Stomach (tissue), 8 donors: ENCODE measurements at regions not wholly inside any gene's neighbourhood (a gene's known extent, or its start where the extent isn't known, plus 50 kb on each side); places are given as distances from the start of the nearest gene placed in this dataset.

ENCODE experiments used
- DNase-seq, 2 donors: peaks; one replicate each; pipeline versions ENCODE4 v3.0.0 to v3.0.0-alpha.2; 2013 to 2019
- H3K27ac ChIP-seq, 5 donors: fragments of 200-600 bp in 4 of 5; sonication (generic) in 4 of 5; one replicate each; pipeline ENCODE4 v1.5.1; 2013 to 2019; ENCODE audit warnings: mild to moderate bottlenecking in 1 of 5, moderate library complexity in 1 of 5
- H3K27me3 ChIP-seq, 3 donors: fragments of 200-600 bp; sonication (generic); one replicate each; pipeline ENCODE4 v1.5.1; 2017 to 2019; ENCODE audit warnings: mixed run types in 1 of 3
- H3K36me3 ChIP-seq, 4 donors: fragments of 200-600 bp; sonication (generic); 1 replicate in 3 of 4; 2 replicates in 1 of 4; pipeline ENCODE4 v1.5.1; 2016 to 2019
- H3K4me1 ChIP-seq, 4 donors: fragments of 200-600 bp; sonication (generic); one replicate each; pipeline ENCODE4 v1.5.1; 2016 to 2019
- H3K4me3 ChIP-seq, 4 donors: fragments of 200-600 bp; sonication (generic) in 3 of 4; one replicate each; pipeline ENCODE4 v1.5.1; 2016 to 2019; ENCODE audit warnings: mild to moderate bottlenecking in 1 of 4
- H3K9me3 ChIP-seq, 4 donors: fragments of 200-600 bp; sonication (generic); one replicate each; pipeline ENCODE4 v1.5.1; 2016 to 2019
- CTCF ChIP-seq, 7 experiments: fragments of 450-650 bp in 4 of 7; fragments of 200-600 bp in 3 of 7; sonication (generic) in 3 of 7; IDR thresholded peaks; one replicate each; pipeline ENCODE4 v1.5.1; 2016 to 2019; ENCODE audit warnings: antibody characterized with exemption in 7 of 7, control low read depth in 2 of 7, mild to moderate bottlenecking in 1 of 7
- EP300 ChIP-seq: sonication (generic); formaldehyde crosslinking; IDR thresholded peaks from one replicate; pipeline ENCODE4 v1.6.1; 2017; ENCODE audit warnings: antibody characterized with exemption
- POLR2A ChIP-seq, 4 donors: fragments of 450-650 bp; IDR thresholded peaks; one replicate each; pipeline ENCODE4 v1.6.1; 2016; ENCODE audit warnings: antibody characterized with exemption in 4 of 4, control low read depth in 2 of 4, mild to moderate bottlenecking in 1 of 4, moderate library complexity in 1 of 4
- POLR2AphosphoS5 ChIP-seq, 3 donors: sonication (generic); formaldehyde crosslinking; IDR thresholded peaks; one replicate each; pipeline ENCODE4 v1.6.1; 2016; ENCODE audit warnings: antibody characterized with exemption in 3 of 3
- WGBS, 5 donors: extraction: QIAGEN DNeasy Blood & Tissue Kit in 3 of 5; methylation state at CpG; one replicate each; pipeline versions ENCODE4 v1.1.5 to v1.1.7; 2013 to 2018; 5-methylcytosine and 5-hydroxymethylcytosine counted together
- intact Hi-C: fragments of 100-400 bp; cut with DNase I; formaldehyde crosslinking; loops from one replicate; pipeline ENCODE4 v1.15.1; 2023; ENCODE audit warnings: low total_unique reads
- donor health status: healthy with polysubstance abuse.
- donor health status: Bipolar disorder and iron deficiency.
- donor health status: healthy.

- peak in 1 of 3 donors; percentile 5 for TF ChIP-seq POLR2AphosphoS5 (IDR thresholded peaks at IDR 0.05)
- no peak for TF ChIP-seq EP300
- 81 to 90% (median 85%) methylated on average over 4 of the region's 4 CpGs for WGBS, 5 donors
- no peak overlapping the region for H3K27ac ChIP-seq
- H3K4me1 ChIP-seq = peaks cover 0 to 6% (median 0%) of the 10 kb centered on the region in 4 donors
- no peaks in the 10 kb centered on the region for H3K9me3 ChIP-seq
- H3K27me3 ChIP-seq = no peaks in the 10 kb centered on the region
- intact Hi-C loops = no loop called here
- no peaks in the 10 kb centered on the region for H3K36me3 ChIP-seq
- peak in 1 of 2 donors; percentile 72 for DNase-seq
- H3K4me3 ChIP-seq = no peak overlapping the region
Measured at GRCh38 chr2:101597347-101597944, 100.1 kb upstream of the MAP4K4 start.

GRCh38 chr2:101596333-101596732 lies 101.2 kb upstream of the MAP4K4 start:
- intact Hi-C loops = no loop called here
- Histone ChIP-seq H3K27me3 (no peaks in the 10 kb centered on the region), H3K4me3 (no peak overlapping the region), H3K27ac (no peak overlapping the region), H3K9me3 (no peaks in the 10 kb centered on the region), H3K4me1 (peaks cover 0 to 6% (median 0%) of the 10 kb centered on the region in 4 donors), H3K36me3 (no peaks in the 10 kb centered on the region)
- 72 to 84% (median 75%) methylated on average over 4 of the region's 4 CpGs for WGBS, 5 donors
- no peak for TF ChIP-seq POLR2AphosphoS5 (IDR thresholded peaks at IDR 0.05)
- TF ChIP-seq POLR2A (IDR thresholded peaks at IDR 0.05) = no peak
- no peak for DNase-seq

- Histone ChIP-seq H3K9me3 (peaks cover 0 to 4% (median 2%) of the 10 kb centered on the region in 4 donors), H3K27ac (no peak overlapping the region), H3K36me3 (no peaks in the 10 kb centered on the region), H3K4me1 (no peaks in the 10 kb centered on the region), H3K4me3 (no peak overlapping the region), H3K27me3 (no peaks in the 10 kb centered on the region)
- WGBS, 5 donors = 70 to 87% (median 71%) methylated on average over 3 of the region's 3 CpGs
- intact Hi-C loops = no loop called here
- no peak for DNase-seq
- no peak for TF ChIP-seq POLR2A (IDR thresholded peaks at IDR 0.05)
Measured at GRCh38 chr2:101587251-101587650, 110.3 kb upstream of the MAP4K4 start.

- H3K27me3 ChIP-seq = no peaks in the 10 kb centered on the region
- H3K4me3 ChIP-seq = no peak overlapping the region
- H3K4me1 ChIP-seq = no peaks in the 10 kb centered on the region
- intact Hi-C loops = no loop called here
- peaks cover 0 to 4% (median 2%) of the 10 kb centered on the region in 4 donors for H3K9me3 ChIP-seq
- H3K36me3 ChIP-seq = no peaks in the 10 kb centered on the region
- TF ChIP-seq POLR2AphosphoS5 (IDR thresholded peaks at IDR 0.05) = no peak
- no peak for TF ChIP-seq CTCF (IDR thresholded peaks at IDR 0.05)
- TF ChIP-seq POLR2A (IDR thresholded peaks at IDR 0.05) = no peak
- H3K27ac ChIP-seq = no peak overlapping the region
- DNase-seq = no peak
Measured at GRCh38 chr2:101583861-101584260, 108.9 kb upstream of the RFX8 start.

GRCh38 chr2:101581675-101582299 lies 106.9 kb upstream of the RFX8 start:
- no peak for DNase-seq
- no peaks in the 10 kb centered on the region for H3K36me3 ChIP-seq
- TF ChIP-seq EP300 (no peak), POLR2A (IDR thresholded peaks at IDR 0.05) (no peak), CTCF (IDR thresholded peaks at IDR 0.05) (no peak)
- 86 to 94% (median 91%) methylated on average over 7 of the region's 7 CpGs for WGBS, 5 donors
- intact Hi-C loops = no loop called here
- peaks cover 0 to 7% (median 3%) of the 10 kb centered on the region in 4 donors for H3K4me1 ChIP-seq
- no peak overlapping the region for H3K27ac ChIP-seq
- H3K4me3 ChIP-seq = no peak overlapping the region
- H3K9me3 ChIP-seq = no peaks in the 10 kb centered on the region
- H3K27me3 ChIP-seq = no peaks in the 10 kb centered on the region

- Histone ChIP-seq H3K4me1 (peaks cover 0 to 11% (median 4%) of the 10 kb centered on the region in 4 donors), H3K27me3 (no peaks in the 10 kb centered on the region), H3K4me3 (no peak overlapping the region), H3K27ac (no peak overlapping the region), H3K36me3 (no peaks in the 10 kb centered on the region), H3K9me3 (no peaks in the 10 kb centered on the region)
- intact Hi-C loops = no loop called here
- no peak for DNase-seq
- TF ChIP-seq CTCF (IDR thresholded peaks at IDR 0.05) = no peak
- no peak for TF ChIP-seq POLR2A (IDR thresholded peaks at IDR 0.05)
- TF ChIP-seq POLR2AphosphoS5 (IDR thresholded peaks at IDR 0.05) = no peak
- TF ChIP-seq EP300 = no peak
- 90 to 96% (median 94%) methylated on average over 5 of the region's 5 CpGs for WGBS, 5 donors
Measured at GRCh38 chr2:101580528-101580927, 105.6 kb upstream of the RFX8 start.
